C4-2B (cell line): ENCODE measurements at regions not wholly inside any gene's neighbourhood (a gene's known extent, or its start where the extent isn't known, plus 50 kb on each side); places are given as distances from the start of the nearest gene placed in this dataset.

Source experiments
- CTCF ChIP-seq: fragments of 450-650 bp; conservative IDR thresholded peaks from 2 replicates; pipeline ENCODE4 v1.5.1; 2017; ENCODE audit warnings: mild to moderate bottlenecking
- ZFX ChIP-seq: fragments of 450-650 bp; IDR thresholded peaks from 2 replicates; pipeline ENCODE4 v1.6.1; 2017

- TF ChIP-seq CTCF (no peak), ZFX (no peak)
Observed at GRCh38 chr2:107392241-107392704, 434.4 kb upstream of the RGPD4 start.
